ENCODE measurements at regions not wholly inside any gene's neighbourhood (a gene's known extent, or its start where the extent isn't known, plus 50 kb on each side); places are given as distances from the start of the nearest gene placed in this dataset.

DNA sequence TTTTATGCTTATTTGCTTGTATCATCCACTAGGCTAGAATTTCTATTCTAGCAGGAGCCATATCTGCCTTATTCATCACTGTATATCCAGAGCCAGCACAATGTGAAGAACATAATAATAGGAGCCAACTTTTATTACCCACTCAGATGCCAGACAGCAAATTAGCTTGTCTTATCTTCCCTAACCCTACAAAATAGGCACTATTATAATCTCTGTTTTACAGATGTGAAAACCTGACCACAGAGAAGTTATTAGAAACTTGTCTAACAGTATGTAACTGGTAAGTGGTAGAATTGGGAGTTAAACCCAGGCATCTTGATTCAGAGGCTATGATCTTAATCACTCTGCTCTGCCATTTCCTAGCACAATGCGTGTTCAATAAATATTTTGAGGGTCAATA lies 579.5 kb downstream of the CAAP1 start:
- DNase-seq = no peak

GRCh38 chr9:26311463-26311995 lies 581.1 kb downstream of the CAAP1 start:
- DNase-seq = no peak

DNA sequence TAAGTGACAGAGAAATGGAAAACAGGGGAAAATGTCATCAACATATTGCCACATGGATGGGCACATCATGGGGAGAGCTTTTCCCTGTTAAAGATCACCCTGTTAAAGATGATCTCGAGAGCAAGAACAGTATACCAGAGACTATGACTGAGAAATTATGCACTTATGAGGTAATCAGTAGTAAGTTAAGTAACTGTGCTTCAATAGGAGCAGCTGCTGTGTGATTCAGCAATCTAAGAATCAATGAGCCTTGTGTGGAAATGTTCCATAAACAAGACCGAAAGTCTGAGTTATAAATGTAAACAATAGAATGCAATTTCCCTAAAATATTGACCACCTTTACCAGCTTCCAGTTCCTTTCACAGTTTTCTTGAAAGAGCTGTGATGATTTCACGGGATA lies 582.3 kb downstream of the CAAP1 start:
- no peak for DNase-seq

DNA sequence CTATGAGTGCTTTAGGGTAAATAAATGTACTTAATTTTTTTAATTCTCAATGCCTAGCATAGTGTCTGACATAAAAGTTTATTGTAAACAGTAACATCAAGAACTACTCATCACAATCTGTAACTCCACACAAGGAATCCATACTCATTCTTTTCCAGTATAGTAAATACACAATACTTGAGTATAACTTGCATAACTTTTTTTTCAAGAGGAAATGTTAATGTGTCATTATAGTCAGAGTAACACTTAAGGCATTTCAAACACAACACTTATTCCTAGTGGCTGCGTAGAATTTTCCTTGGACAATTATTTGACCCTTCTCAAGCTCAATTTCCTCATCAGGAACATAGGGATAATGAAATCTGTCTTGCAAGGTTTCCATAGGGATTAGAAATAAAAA lies 584.3 kb downstream of the CAAP1 start:
- no peak for DNase-seq

DNA sequence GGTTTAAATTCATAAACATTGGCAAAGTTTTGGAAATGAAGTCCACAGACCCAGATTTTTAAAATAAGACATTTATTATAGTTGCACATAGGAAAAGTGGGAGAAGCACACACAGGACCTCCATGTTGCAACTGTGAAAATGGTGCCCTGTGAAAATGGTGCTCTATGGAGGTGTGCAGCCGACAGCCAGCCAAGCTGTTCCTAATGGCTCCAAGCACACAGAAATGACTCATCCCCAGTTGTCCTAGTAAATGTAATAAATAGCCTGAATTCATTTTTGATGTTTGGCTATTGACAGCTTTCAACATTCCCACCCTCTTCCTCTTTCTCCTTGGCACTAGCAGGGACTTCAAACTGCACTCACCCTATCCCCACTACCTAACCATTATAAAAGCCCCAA lies 590.9 kb downstream of the CAAP1 start:
- no peak for DNase-seq

DNA sequence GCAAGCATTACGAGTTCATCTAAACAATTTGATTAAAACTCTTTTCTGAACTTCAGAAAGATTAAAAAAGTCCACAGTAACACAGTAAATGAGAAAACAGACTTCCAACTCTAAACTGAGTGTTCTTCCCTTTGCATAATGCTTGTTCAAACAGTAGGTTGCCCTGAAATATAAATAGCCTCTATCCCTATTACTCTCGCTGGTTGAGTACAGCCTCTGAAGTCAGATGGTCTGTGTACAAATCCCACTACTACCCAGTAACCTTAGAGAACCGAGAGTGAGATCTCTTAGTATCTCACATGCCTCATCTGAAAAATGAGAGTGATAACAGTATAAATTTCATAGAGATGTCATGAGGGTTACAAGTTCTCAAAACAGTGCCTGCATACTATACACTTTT lies 591.6 kb downstream of the CAAP1 start:
- no peak for DNase-seq

DNA sequence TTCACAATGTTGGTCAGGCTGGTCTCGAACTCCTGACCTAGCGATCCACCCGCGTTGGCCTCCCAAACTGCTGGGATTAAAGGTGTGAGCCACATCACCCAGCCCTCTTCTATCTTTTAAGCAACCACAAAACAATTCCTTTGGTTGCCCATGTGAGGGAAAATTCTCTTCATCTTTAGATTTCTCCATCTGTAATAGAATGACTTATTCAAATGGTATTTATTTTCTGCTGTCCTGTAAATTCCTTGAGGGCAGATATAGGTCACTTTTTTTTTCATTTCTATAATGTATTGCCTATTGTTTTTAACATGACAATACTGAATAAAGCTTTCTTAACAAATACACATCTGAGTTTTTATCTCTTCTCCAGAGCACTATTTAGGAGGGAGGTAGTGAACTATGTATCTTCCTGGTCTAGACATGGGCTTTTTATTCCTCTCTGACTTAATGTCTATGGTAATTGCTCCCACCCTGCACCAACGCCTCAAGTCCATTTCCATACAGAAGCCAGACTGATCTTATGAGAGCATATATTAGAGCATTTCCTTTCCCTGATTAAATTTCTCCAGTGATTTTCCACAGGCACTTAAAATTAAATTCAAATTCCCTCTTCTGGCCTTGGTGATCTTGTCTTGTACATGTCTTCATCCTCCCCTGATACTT lies 595.6 kb downstream of the CAAP1 start:
- no peak for DNase-seq

GRCh38 chr9:26292943-26293342 lies 599.7 kb downstream of the CAAP1 start:
- DNase-seq = no peak

- no peak for DNase-seq
Observed at GRCh38 chr9:26271495-26272122, 593.4 kb upstream of the TUSC1 start.

DNA sequence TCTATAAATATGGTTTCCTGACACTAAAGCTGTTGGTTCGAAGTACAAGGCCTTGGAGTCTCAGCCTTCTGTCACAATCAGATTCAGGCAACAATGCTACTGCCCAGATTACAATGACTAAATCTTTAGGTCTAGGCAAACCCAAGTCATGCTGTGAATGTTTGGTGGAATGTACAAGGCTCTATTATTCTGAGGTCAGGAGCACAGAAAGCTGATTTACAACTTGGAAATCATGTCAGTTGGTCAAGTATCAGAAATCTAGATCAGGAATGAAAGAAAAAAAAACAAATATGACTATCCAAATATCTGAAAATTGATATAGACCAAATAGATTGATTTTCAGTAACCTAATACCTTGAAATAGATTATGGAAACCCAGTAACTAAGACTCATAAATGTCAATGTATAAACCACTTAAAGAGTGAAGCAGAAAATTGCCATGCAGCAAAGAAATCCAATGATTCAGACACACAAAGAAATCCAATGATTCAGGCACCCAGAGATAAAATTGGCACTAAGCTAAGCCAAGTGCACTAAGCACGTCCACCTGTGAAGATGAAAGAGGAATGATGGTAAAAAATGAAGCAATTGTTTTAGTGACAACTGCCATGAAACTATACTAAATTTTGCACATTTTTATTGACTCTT lies 588.0 kb upstream of the TUSC1 start:
- DNase-seq = no peak

DNA sequence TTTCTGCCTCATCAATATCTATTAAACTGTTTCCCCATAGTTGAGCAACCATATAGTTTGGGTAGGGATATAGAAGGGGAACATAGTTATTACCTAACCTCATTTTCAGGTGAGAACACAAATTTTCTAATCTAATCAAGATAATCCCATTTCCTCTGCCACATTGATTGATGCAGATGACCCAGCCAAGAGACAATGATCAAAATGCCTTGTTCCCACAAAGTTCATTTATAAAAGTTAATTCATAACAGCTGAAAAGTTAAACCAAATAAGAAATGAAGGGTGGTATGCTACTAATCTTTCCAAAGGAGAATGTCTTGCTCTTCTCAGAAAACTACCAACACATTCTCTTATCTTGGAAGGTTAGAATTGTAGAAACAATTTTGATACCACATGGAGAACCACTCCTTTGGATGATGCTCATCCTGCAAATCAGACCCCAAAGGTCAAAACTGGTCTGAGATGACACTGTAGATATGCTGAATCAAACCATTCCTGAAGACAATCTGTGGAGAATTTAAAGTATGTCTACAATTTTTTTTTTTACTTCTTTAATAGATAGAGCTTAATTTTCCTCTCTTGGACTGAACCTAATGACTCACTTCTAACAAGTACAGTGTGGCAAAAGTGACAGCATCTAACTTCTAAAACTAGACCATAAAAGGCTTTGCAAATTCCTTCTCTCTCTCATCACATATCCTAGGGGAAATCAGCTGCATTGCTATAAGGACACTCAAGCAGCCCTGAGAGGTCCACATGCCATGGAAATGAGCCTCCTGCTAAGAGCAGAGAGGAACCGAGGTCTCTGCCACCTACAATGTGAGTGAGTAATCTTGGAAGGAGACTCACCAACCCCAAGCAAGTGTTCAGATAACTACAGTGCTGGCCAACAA lies 586.7 kb upstream of the TUSC1 start:
- DNase-seq = no peak

- DNase-seq = no peak
Observed at GRCh38 chr9:26263478-26263877, 585.2 kb upstream of the TUSC1 start.

GRCh38 chr9:26262421-26263107 lies 584.3 kb upstream of the TUSC1 start:
- no peak for DNase-seq

DNA sequence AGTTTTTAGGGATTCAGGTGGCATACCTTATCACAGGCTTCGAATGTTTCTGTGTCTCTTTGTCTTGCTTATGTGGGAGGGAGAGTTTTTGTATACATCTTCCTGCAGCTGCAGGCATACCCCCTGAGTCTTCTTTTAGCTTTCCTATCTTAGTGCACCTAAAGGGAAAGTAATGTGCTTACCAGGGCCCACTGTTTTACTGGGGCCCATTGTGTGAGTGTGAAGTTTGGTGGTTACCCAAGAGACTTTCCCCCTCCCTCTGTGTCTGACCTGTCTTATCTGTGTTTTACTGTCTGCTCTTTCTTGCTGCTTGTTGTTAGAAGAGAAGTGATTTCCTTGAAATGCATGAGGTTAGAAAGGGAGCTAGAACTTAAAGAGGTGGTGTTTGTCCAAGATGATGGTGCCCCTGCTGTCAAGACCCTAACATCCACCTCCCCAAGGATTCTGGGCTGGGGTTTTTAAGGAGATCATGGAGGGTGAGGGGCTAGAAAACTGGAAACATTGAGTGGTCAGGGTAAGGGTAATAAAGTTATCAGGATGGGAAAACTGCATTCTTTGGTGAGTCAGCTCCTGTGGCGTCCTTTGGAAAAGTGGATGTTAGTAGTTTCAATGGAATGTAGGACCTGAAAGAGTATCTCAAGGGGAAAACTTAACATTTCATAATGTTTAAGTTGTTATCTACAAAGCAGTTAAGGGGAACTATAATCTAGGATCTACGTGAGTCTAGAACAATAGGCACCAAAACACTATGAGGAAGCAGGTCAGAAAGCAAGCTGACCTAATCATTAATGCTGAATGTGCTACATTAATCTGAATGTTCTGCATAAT lies 583.5 kb upstream of the TUSC1 start:
- no peak for DNase-seq

DNA sequence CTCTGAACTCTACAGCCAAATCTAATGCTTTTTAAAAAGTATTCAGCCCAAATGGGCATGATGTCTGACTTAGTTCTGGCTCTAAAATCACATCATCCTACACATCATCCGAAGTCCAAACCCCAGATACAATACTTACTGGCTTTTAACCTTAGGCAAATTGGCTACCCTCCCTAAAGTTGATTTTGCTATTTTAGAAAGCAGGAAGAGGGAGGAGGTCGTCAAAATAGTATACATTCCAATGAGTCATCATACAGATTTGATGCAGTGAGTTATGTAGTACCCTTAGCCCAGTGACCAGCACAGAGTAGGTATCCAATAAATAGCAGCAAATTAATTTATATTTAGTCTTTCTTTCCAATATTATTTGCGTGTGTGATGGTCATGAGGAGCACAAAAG lies 582.0 kb upstream of the TUSC1 start:
- no peak for DNase-seq

GRCh38 chr9:26247861-26248260 lies 569.6 kb upstream of the TUSC1 start:
- no peak for DNase-seq

DNA sequence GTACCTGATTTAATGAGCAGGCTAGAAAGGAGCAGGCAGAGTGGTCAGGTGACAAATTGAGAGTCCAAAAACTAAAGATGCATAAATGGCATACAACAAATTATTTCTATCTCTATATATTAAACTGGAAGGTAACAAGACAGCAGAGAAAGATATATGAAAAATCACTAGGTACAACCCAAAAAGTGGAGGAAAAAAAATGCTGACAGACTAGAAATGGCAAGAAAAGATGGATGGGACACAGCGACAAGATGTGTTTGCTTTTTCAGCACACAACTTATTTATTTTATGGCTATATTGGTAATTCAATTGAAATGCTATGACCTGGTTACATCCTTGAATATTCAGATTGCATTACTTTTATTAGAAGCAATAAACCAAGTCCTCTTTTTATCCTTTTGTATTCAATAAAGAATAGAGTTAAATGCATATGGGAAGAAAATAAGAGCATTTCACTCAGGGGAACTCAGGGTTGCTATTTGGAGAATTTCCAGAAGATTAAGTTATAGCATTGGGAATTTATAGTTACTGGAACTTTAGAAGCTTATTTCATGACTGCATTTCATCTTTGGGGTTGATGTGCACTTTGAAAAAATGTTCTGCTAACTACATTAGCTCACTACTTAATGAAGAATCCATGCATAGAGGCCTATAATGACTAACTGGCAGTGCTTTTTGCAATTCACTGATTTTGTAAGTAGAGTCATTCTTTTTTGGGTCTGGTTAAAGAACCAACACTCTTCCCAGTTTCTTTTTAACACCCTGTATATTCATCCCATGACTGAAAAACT lies 566.6 kb upstream of the TUSC1 start:
- peak; percentile 23 for DNase-seq

- no peak for DNase-seq
Observed at GRCh38 chr9:26243726-26244125, 565.5 kb upstream of the TUSC1 start.

- no peak for DNase-seq
Observed at GRCh38 chr9:26243029-26243697, 564.9 kb upstream of the TUSC1 start.

Measured in muscle of arm (tissue), 1 donor.